ENCODE measurements at regions not wholly inside any gene's neighbourhood (a gene's known extent, or its start where the extent isn't known, plus 50 kb on each side); places are given as distances from the start of the nearest gene placed in this dataset.

DNA sequence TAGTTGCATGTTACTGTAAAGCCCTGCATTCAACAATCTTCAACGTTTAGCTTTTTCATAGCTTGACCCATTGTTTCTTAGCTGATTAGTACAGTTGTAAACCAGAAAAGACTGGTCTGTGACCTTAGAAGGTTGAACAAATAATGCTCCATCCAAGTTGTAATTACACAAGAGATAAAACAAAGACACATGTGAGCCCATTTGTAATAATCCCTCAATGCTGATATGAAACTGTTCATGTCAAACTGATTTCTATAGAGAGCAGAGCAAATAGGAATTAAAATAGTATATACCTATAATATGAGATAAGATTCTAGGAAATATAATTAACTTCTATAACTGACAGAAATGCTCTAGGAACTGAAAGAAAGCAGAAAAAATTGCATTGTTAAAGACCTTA, 94.7 kb upstream of the SLC25A13 start:
- no peak overlapping the region for H3K4me3 ChIP-seq (ENCODE audit: low read depth, poor library complexity, severe bottlenecking)
- 39 to 47% methylated on average over 1 of the region's 1 CpG for WGBS, 2 donors
- DNase-seq (ENCODE audit: low spot score in 2 of 2) = no peak
- TF ChIP-seq, protein P1, sequence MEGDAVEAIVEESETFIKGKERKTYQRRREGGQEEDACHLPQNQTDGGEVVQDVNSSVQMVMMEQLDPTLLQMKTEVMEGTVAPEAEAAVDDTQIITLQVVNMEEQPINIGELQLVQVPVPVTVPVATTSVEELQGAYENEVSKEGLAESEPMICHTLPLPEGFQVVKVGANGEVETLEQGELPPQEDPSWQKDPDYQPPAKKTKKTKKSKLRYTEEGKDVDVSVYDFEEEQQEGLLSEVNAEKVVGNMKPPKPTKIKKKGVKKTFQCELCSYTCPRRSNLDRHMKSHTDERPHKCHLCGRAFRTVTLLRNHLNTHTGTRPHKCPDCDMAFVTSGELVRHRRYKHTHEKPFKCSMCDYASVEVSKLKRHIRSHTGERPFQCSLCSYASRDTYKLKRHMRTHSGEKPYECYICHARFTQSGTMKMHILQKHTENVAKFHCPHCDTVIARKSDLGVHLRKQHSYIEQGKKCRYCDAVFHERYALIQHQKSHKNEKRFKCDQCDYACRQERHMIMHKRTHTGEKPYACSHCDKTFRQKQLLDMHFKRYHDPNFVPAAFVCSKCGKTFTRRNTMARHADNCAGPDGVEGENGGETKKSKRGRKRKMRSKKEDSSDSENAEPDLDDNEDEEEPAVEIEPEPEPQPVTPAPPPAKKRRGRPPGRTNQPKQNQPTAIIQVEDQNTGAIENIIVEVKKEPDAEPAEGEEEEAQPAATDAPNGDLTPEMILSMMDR (IDR thresholded peaks at IDR 0.05) = no peak
- TF ChIP-seq POLR2A (IDR thresholded peaks at IDR 0.05) = no peak
- intact Hi-C loops (cut with DNase I; ENCODE audit: low total_unique reads) = loop anchor here (5.0 kb wide), 1 partner anchor 611 kb away; no protein-coding TSS in a partner anchor

DNA sequence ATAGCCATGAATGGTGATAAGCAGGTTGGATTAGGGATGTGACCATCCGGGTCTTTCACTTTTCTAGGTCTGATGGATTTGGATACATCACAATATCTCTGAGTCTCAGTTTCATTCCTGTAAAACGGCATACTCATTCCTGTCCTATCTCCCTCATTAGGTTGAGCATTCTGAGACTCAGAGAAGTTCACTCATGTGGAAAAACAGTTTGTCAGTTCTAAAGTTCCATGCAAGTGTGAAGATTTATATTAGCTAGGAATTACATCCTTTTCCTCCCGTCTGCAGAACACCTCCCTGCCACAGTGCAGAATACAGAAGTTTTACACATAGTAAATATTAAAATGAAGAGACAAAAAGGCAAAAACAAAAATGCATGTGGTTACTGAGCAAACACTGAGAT, 94.2 kb upstream of the SLC25A13 start:
- no peak for DNase-seq (ENCODE audit: low spot score in 2 of 2)
- H3K4me3 ChIP-seq (ENCODE audit: low read depth, poor library complexity, severe bottlenecking) = no peak overlapping the region
- WGBS, 2 donors = 84 to 86% methylated on average over 3 of the region's 3 CpGs
- intact Hi-C loops (cut with DNase I; ENCODE audit: low total_unique reads) = loop anchor here (5.0 kb wide), 1 partner anchor 611 kb away; no protein-coding TSS in a partner anchor
- no peak for TF ChIP-seq POLR2A (IDR thresholded peaks at IDR 0.05)
- TF ChIP-seq, protein P1 (IDR thresholded peaks at IDR 0.05) = no peak

DNA sequence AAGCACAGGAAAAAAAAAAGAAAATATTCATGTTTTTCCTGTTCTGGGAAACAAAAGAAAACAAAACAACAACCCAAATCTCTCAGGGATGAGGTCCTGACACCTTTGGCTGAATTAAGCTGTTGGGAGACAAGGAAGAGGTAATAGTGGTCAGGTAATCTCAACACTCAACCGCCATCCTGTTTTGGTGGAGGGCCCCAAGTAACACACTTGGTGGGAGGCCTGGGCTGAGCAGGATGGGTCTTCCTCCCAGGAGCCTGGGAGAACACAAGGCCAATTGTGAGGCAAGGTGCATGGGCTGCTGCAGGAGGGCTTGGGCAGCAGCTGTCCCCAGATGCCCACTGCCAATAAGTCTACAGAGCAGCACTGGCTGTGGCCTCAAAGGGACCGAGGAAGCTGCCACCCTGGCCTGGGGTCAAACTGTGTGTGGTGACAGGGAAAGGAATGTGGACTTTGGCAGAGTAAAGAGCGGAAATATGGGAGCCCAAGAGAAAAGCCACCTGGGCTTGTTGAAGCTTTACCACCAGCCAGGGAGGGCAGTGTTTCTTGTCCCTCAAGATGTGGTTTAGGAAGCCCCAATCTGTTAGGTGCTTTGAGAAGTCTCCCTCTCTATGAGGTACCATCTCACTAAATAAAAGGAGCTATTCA, 93.5 kb upstream of the SLC25A13 start:
- no peak for TF ChIP-seq POLR2A (IDR thresholded peaks at IDR 0.05)
- TF ChIP-seq, protein P1 (IDR thresholded peaks at IDR 0.05) = no peak
- intact Hi-C loops (cut with DNase I; ENCODE audit: low total_unique reads) = loop anchor here (5.0 kb wide), 1 partner anchor 612 kb away; no protein-coding TSS in a partner anchor
- no peak overlapping the region for H3K4me3 ChIP-seq (ENCODE audit: low read depth, poor library complexity, severe bottlenecking)
- 78 to 88% methylated on average over 3 of the region's 3 CpGs for WGBS, 2 donors
- DNase-seq (ENCODE audit: low spot score in 2 of 2) = no peak

DNA sequence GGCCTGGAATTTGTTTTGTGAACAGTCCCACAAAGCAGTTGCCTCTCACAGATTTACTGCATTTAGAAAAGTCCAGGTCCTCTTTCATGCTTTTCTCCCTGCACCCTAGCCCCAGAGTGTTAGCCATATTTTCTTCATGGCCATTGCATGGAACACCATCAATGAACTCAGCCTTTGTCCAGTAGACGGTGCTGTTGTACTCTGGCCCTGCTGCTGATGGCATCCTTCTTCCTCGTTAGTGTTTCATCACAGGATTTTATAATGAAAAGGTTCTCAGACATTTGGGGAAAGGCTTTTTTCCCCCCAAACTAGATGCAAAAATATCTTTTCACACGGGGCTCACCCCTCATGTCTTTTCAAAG, 93.0 kb upstream of the SLC25A13 start:
- H3K4me3 ChIP-seq (ENCODE audit: low read depth, poor library complexity, severe bottlenecking) = no peak overlapping the region
- no peak for TF ChIP-seq POLR2A (IDR thresholded peaks at IDR 0.05)
- TF ChIP-seq, protein P1 (IDR thresholded peaks at IDR 0.05) = no peak
- peak in 1 of 2 donors; percentile 42 for DNase-seq (ENCODE audit: low spot score in 2 of 2)
- intact Hi-C loops (cut with DNase I; ENCODE audit: low total_unique reads) = loop anchor here (5.0 kb wide), 1 partner anchor 612 kb away; no protein-coding TSS in a partner anchor
- WGBS, 2 donors = 14 to 24% methylated on average over 3 of the region's 3 CpGs

DNA sequence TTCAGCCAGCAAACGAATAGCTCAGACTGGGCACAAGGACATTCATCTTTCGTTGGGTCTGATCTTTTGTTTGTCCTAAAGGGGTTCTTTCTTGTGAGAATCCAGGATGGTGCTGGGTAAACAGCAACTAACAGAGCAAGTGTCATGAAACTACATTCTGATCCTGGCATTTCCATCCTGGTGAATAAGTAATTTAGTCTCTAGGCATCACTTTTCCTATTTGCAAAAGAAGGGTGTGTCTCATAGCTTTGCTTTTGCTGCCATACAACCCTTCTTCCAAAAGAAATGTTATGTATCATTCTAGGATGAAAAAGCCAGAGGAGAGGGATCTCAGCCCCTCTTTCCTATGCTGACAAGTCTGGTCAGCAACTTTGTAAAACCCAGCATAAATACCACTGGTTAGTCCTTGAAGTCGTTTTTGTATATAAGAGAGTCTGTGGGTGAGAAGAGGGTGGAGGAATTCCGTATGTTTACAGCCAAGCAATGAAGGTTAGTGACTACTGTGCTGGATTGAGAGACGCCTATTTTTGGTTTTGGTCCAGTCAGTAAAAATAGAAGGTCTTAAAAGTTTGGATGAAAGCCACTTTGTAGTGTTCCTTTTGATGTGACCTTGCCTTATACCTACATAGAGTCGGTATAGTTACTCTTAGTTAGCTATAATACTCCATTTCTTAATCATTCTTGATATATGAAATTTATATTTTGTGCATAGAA, 88.4 kb upstream of the SLC25A13 start:
- no peak for DNase-seq (ENCODE audit: low spot score in 2 of 2)
- no peak overlapping the region for H3K4me3 ChIP-seq (ENCODE audit: low read depth, poor library complexity, severe bottlenecking)
- 50% methylated on average over 6 of the region's 6 CpGs for WGBS, 2 donors
- no peak for TF ChIP-seq POLR2A (IDR thresholded peaks at IDR 0.05)
- TF ChIP-seq, protein P1 (IDR thresholded peaks at IDR 0.05) = no peak
- intact Hi-C loops (cut with DNase I; ENCODE audit: low total_unique reads) = no loop called here

Data from lower leg skin (tissue), 4 donors.